SK-N-MC (cell line): ENCODE measurements at regions not wholly inside any gene's neighbourhood (a gene's known extent, or its start where the extent isn't known, plus 50 kb on each side); places are given as distances from the start of the nearest gene placed in this dataset.

ENCODE experiments used
- EZH2 ChIP-seq: fragments of 200-600 bp; sonication (generic); IDR thresholded peaks from one replicate; pipeline ENCODE4 v1.6.1; 2017; ENCODE audit warnings: antibody characterized with exemption
- FOXP2 ChIP-seq: optimal IDR thresholded peaks from 2 replicates; pipeline ENCODE3; 2011; ENCODE audit warnings: mild to moderate bottlenecking, moderate library complexity; ENCODE audit not compliant: insufficient read depth; ENCODE audit errors: extremely low read length, control extremely low read depth
- POLR2AphosphoS5 ChIP-seq: IDR thresholded peaks from 2 replicates; pipeline ENCODE4 v1.6.1; 2012; ENCODE audit warnings: mild to moderate bottlenecking, low read depth, low read length, borderline replicate concordance

- no peak for TF ChIP-seq POLR2AphosphoS5
- no peak for TF ChIP-seq EZH2
- no peak for TF ChIP-seq FOXP2
Measured at GRCh38 chr11:47917599-47918369, 62.6 kb upstream of the PTPRJ start.
